Ishikawa (cell line): ENCODE measurements at regions not wholly inside any gene's neighbourhood (a gene's known extent, or its start where the extent isn't known, plus 50 kb on each side); places are given as distances from the start of the nearest gene placed in this dataset.

Experiments used
- CEBPB ChIP-seq: IDR thresholded peaks from 2 replicates; pipeline ENCODE4 v1.6.1; 2012
- CREB1 ChIP-seq: IDR thresholded peaks from 2 replicates; pipeline ENCODE4 v1.6.1; 2012; ENCODE audit warnings: low read depth
- EGR1 ChIP-seq: IDR thresholded peaks from 2 replicates; pipeline ENCODE4 v1.6.1; 2012
- EP300 ChIP-seq: IDR thresholded peaks from 2 replicates; pipeline ENCODE4 v1.6.1; 2012; ENCODE audit warnings: borderline replicate concordance
- FOXM1 ChIP-seq: IDR thresholded peaks from 2 replicates; pipeline ENCODE4 v1.6.1; 2012; ENCODE audit warnings: low read depth, borderline replicate concordance
- MAX ChIP-seq: IDR thresholded peaks from 2 replicates; pipeline ENCODE4 v1.6.1; 2012
- NFIC ChIP-seq: IDR thresholded peaks from 2 replicates; pipeline ENCODE4 v1.6.1; 2012
- RAD21 ChIP-seq: IDR thresholded peaks from 2 replicates; pipeline ENCODE4 v1.6.1; 2012; ENCODE audit warnings: low read depth
- REST ChIP-seq: IDR thresholded peaks from 2 replicates; pipeline ENCODE4 v1.6.1; 2012; ENCODE audit warnings: low read depth, mild to moderate bottlenecking
- TAF1 ChIP-seq: IDR thresholded peaks from 2 replicates; pipeline ENCODE4 v1.6.1; 2012; ENCODE audit warnings: low read depth, mild to moderate bottlenecking
- TCF12 ChIP-seq: IDR thresholded peaks from 2 replicates; pipeline ENCODE4 v1.6.1; 2012; ENCODE audit warnings: low read depth
- TEAD4 ChIP-seq: IDR thresholded peaks from 2 replicates; pipeline ENCODE4 v1.6.1; 2012
- USF1 ChIP-seq: IDR thresholded peaks from 2 replicates; pipeline ENCODE4 v1.6.1; 2012
- YY1 ChIP-seq: IDR thresholded peaks from 2 replicates; pipeline ENCODE4 v1.6.1; 2012; ENCODE audit warnings: low read depth
- ZBTB7A ChIP-seq: IDR thresholded peaks from 2 replicates; pipeline ENCODE4 v1.6.1; 2012; ENCODE audit warnings: low read depth

GRCh38 chr4:119721878-119722277, 93.3 kb upstream of the PDE5A start:
- no peak for TF ChIP-seq EGR1
- no peak for TF ChIP-seq EP300

- TF ChIP-seq TCF12 = no peak
- TF ChIP-seq USF1 = no peak
- TF ChIP-seq FOXM1 = no peak
- no peak for TF ChIP-seq EGR1
- no peak for TF ChIP-seq CREB1
- TF ChIP-seq EP300 = no peak
- TF ChIP-seq CEBPB = no peak
- TF ChIP-seq TEAD4 = no peak
- no peak for TF ChIP-seq ZBTB7A
- no peak for TF ChIP-seq RAD21
- TF ChIP-seq TAF1 = no peak
- TF ChIP-seq NFIC = no peak
- no peak for TF ChIP-seq REST
- TF ChIP-seq MAX = no peak
- no peak for TF ChIP-seq YY1
Measured at GRCh38 chr4:119715490-119716445, 87.2 kb upstream of the PDE5A start.

- no peak for TF ChIP-seq TAF1
Measured at GRCh38 chr4:119709418-119709817, 80.8 kb upstream of the PDE5A start.

- TF ChIP-seq TCF12 (no peak), RAD21 (no peak)
Measured at GRCh38 chr4:119707336-119707735, 78.7 kb upstream of the PDE5A start.

GRCh38 chr4:119706804-119707203, 78.2 kb upstream of the PDE5A start:
- TF ChIP-seq TAF1 (no peak), EP300 (no peak), ZBTB7A (no peak), CEBPB (no peak), RAD21 (no peak), MAX (no peak)

GRCh38 chr4:119697887-119698393, 69.3 kb upstream of the PDE5A start:
- TF ChIP-seq TEAD4 (no peak), USF1 (no peak), TAF1 (no peak), TCF12 (no peak), EP300 (no peak), ZBTB7A (no peak), FOXM1 (no peak), REST (no peak), MAX (no peak), RAD21 (no peak)

- TF ChIP-seq REST (no peak), FOXM1 (no peak), TEAD4 (no peak), ZBTB7A (no peak), NFIC (no peak), USF1 (no peak), RAD21 (no peak), EP300 (no peak), CEBPB (no peak), EGR1 (no peak), TCF12 (no peak), YY1 (no peak), CREB1 (no peak), MAX (no peak), TAF1 (no peak)
Measured at GRCh38 chr4:119696963-119697362, 68.4 kb upstream of the PDE5A start.
